Natural killer cell (primary cell): ENCODE measurements at regions not wholly inside any gene's neighbourhood (a gene's known extent, or its start where the extent isn't known, plus 50 kb on each side); places are given as distances from the start of the nearest gene placed in this dataset.

Experiments
- ATAC-seq, 3 donors: fragments of 150-1000 bp in 2 of 3; fragments of 200-7000 bp in 1 of 3; cut with Tn5 transposase; 1 replicate in 1 of 3; 2 replicates in 2 of 3; pipeline ENCODE4 v1.10.0; 2021; ENCODE audit warnings: mild to moderate bottlenecking in 2 of 3, moderate library complexity in 2 of 3
- DNase-seq, 2 donors: peaks; one replicate each; pipeline versions ENCODE4 v3.0.0 to v3.0.0-alpha.2; 2013 to 2021; ENCODE audit warnings: mixed read lengths in 1 of 2
- H3K27ac ChIP-seq: one replicate; pipeline ENCODE4 v1.5.1; 2013; ENCODE audit warnings: mild to moderate bottlenecking, low read length
- H3K27me3 ChIP-seq: one replicate; pipeline ENCODE4 v1.6.1; 2013; ENCODE audit warnings: low read length; ENCODE audit not compliant: control insufficient read depth, insufficient read depth
- H3K36me3 ChIP-seq: one replicate; pipeline ENCODE4 v1.6.1; 2013; ENCODE audit warnings: low read length; ENCODE audit not compliant: control insufficient read depth, insufficient read depth
- H3K4me1 ChIP-seq: one replicate; pipeline ENCODE4 v1.6.1; 2013; ENCODE audit warnings: low read length; ENCODE audit not compliant: control insufficient read depth, insufficient read depth
- H3K4me3 ChIP-seq: one replicate; pipeline ENCODE4 v1.5.1; 2013; ENCODE audit warnings: low read length
- H3K9me3 ChIP-seq: one replicate; pipeline ENCODE4 v1.6.1; 2013; ENCODE audit warnings: low read length; ENCODE audit not compliant: control insufficient read depth, insufficient read depth
- H3K27ac Mint-ChIP-seq, 2 donors: one replicate each; pipeline ENCODE4 v1.8.0; 2022; ENCODE audit warnings: mild to moderate bottlenecking in 2 of 2, mixed read lengths in 2 of 2, moderate library complexity in 1 of 2
- H3K27me3 Mint-ChIP-seq, 2 donors: one replicate each; pipeline ENCODE4 v1.8.0; 2022; ENCODE audit warnings: low read depth in 2 of 2, mixed read lengths in 2 of 2
- H3K36me3 Mint-ChIP-seq: one replicate; pipeline ENCODE4 v1.8.0; 2022; ENCODE audit warnings: mixed read lengths
- H3K4me1 Mint-ChIP-seq, 2 donors: one replicate each; pipeline ENCODE4 v1.8.0; 2022; ENCODE audit warnings: mixed read lengths in 2 of 2
- H3K4me3 Mint-ChIP-seq: one replicate; pipeline ENCODE4 v1.8.0; 2022; ENCODE audit warnings: mild to moderate bottlenecking, moderate library complexity, mixed read lengths
- H3K9me3 Mint-ChIP-seq, 2 donors: one replicate each; pipeline ENCODE4 v1.8.0; 2022; ENCODE audit warnings: mixed read lengths in 2 of 2
- WGBS: methylation state at CpG from one replicate; pipeline ENCODE4 v1.1.7; 2013; ENCODE audit warnings: missing lambda C conversion rate; ENCODE audit not compliant: insufficient coverage; 5-methylcytosine and 5-hydroxymethylcytosine counted together
- intact Hi-C: fragments of 100-400 bp; cut with micrococcal nuclease; formaldehyde crosslinking; loops from one replicate; pipeline ENCODE4 v1.14.2; 2022
- TF ChIP-seq, protein P1 (sequence below): fragments of 200-600 bp; IDR thresholded peaks from one replicate; pipeline ENCODE4 v1.8.0; 2022; ENCODE audit warnings: antibody characterized with exemption

DNA sequence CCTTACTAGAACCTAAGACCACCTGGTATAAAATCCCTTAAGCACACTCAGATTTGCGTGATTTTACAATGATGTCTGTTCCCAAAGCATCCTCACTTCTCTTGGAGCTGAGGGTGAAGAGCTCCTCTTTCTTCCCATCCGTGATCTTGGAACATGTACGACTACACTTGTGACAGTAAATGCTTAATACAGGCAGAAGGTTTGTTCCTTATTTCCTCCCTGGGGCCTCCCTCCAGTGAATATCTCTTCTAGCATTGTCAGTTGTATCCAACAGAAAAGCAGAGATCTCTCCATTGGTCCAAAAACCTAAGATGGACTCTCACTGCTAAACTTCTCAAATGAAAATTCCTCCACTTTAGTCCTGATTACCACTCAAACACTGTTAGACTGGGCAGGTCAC is 103.6 kb upstream of the VPREB1 start:
- Mint-ChIP-seq H3K36me3 (no peaks in the 10 kb centered on the region), H3K27ac (no peak overlapping the region), H3K9me3 (no peaks in the 10 kb centered on the region), H3K27me3 (peaks cover 25 to 30% of the 10 kb centered on the region in 2 donors), H3K4me3 (no peak overlapping the region), H3K4me1 (no peaks in the 10 kb centered on the region)
- H3K27ac ChIP-seq, result no peak overlapping the region
- H3K27me3 ChIP-seq, result peaks cover 8% of the 10 kb centered on the region
- TF ChIP-seq, protein P1, sequence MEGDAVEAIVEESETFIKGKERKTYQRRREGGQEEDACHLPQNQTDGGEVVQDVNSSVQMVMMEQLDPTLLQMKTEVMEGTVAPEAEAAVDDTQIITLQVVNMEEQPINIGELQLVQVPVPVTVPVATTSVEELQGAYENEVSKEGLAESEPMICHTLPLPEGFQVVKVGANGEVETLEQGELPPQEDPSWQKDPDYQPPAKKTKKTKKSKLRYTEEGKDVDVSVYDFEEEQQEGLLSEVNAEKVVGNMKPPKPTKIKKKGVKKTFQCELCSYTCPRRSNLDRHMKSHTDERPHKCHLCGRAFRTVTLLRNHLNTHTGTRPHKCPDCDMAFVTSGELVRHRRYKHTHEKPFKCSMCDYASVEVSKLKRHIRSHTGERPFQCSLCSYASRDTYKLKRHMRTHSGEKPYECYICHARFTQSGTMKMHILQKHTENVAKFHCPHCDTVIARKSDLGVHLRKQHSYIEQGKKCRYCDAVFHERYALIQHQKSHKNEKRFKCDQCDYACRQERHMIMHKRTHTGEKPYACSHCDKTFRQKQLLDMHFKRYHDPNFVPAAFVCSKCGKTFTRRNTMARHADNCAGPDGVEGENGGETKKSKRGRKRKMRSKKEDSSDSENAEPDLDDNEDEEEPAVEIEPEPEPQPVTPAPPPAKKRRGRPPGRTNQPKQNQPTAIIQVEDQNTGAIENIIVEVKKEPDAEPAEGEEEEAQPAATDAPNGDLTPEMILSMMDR, result no peak
- no peaks in the 10 kb centered on the region for H3K36me3 ChIP-seq
- no peaks in the 10 kb centered on the region for H3K4me1 ChIP-seq
- H3K9me3 ChIP-seq, result no peaks in the 10 kb centered on the region
- intact Hi-C loops, result no loop called here
- DNase-seq (no peak), ATAC-seq (no peak)
- WGBS, result 86% methylated on average over 3 of the region's 3 CpGs
- no peak overlapping the region for H3K4me3 ChIP-seq

DNA sequence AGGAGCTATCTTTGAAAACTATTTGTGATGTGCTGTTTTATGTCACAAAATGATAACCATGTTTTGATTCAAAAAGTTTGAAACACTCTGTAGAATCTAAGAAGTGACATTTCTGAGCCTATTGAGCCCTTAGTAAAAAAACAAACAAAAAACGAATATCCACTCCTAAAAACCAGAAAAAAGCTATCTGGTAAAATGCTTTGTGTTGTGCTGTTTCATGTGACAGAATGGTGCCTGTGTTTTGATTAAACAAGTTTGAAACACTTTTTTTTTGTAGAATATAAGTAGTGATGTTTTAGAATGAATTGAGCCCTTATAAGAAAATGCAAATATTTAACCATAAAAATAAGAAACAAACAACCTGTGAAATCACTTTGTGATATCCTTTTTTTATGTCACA is 105.2 kb upstream of the VPREB1 start:
- no peaks in the 10 kb centered on the region for H3K9me3 ChIP-seq
- no peaks in the 10 kb centered on the region for H3K9me3 Mint-ChIP-seq
- no peaks in the 10 kb centered on the region for H3K36me3 ChIP-seq
- DNase-seq, result no peak
- intact Hi-C loops, result no loop called here
- no peak overlapping the region for H3K4me3 ChIP-seq
- no CpG with 5 or more reads among the region's 1 CpG for WGBS
- ATAC-seq, result no peak
- no peak overlapping the region for H3K27ac ChIP-seq
- H3K4me1 Mint-ChIP-seq, result no peaks in the 10 kb centered on the region
- H3K27me3 ChIP-seq, result peaks cover 10% of the 10 kb centered on the region
- no peaks in the 10 kb centered on the region for H3K36me3 Mint-ChIP-seq
- H3K4me1 ChIP-seq, result no peaks in the 10 kb centered on the region
- H3K27ac Mint-ChIP-seq, result no peak overlapping the region
- TF ChIP-seq, protein P1, result no peak
- peaks cover 23% of the 10 kb centered on the region in 2 donors for H3K27me3 Mint-ChIP-seq
- no peak overlapping the region for H3K4me3 Mint-ChIP-seq

GRCh38 chr22:22138915-22139314 is 105.7 kb upstream of the VPREB1 start:
- Mint-ChIP-seq H3K36me3 (no peaks in the 10 kb centered on the region), H3K27ac (no peak overlapping the region), H3K4me3 (no peak overlapping the region), H3K9me3 (no peaks in the 10 kb centered on the region), H3K4me1 (no peaks in the 10 kb centered on the region), H3K27me3 (peaks cover 23% of the 10 kb centered on the region in 2 donors)
- DNase-seq (no peak), ATAC-seq (no peak)
- intact Hi-C loops, result no loop called here
- no peaks in the 10 kb centered on the region for H3K4me1 ChIP-seq
- no peaks in the 10 kb centered on the region for H3K9me3 ChIP-seq
- H3K27me3 ChIP-seq, result peaks cover 11% of the 10 kb centered on the region
- no peaks in the 10 kb centered on the region for H3K36me3 ChIP-seq
- no peak overlapping the region for H3K27ac ChIP-seq
- 80% methylated on average over 1 of the region's 1 CpG for WGBS
- no peak overlapping the region for H3K4me3 ChIP-seq
- TF ChIP-seq, protein P1, result no peak

GRCh38 chr22:22137891-22138290 is 106.7 kb upstream of the VPREB1 start:
- H3K36me3 ChIP-seq, result no peaks in the 10 kb centered on the region
- TF ChIP-seq, protein P1, result no peak
- no peaks in the 10 kb centered on the region for H3K36me3 Mint-ChIP-seq
- H3K27ac Mint-ChIP-seq, result no peak overlapping the region
- no peaks in the 10 kb centered on the region for H3K4me1 ChIP-seq
- 92% methylated on average over 2 of the region's 2 CpGs for WGBS
- H3K9me3 Mint-ChIP-seq, result no peaks in the 10 kb centered on the region
- peaks cover 11% of the 10 kb centered on the region for H3K27me3 ChIP-seq
- no peak overlapping the region for H3K27ac ChIP-seq
- DNase-seq, result no peak
- intact Hi-C loops, result no loop called here
- H3K27me3 Mint-ChIP-seq, result peaks cover 18% of the 10 kb centered on the region in 2 donors
- no peak for ATAC-seq
- H3K4me3 ChIP-seq, result no peak overlapping the region
- H3K4me1 Mint-ChIP-seq, result no peaks in the 10 kb centered on the region
- H3K4me3 Mint-ChIP-seq, result no peak overlapping the region
- no peaks in the 10 kb centered on the region for H3K9me3 ChIP-seq
